DOHH2 (cell line): ENCODE measurements at regions not wholly inside any gene's neighbourhood (a gene's known extent, or its start where the extent isn't known, plus 50 kb on each side); places are given as distances from the start of the nearest gene placed in this dataset.
A peak's percentile ranks its signal among the peaks of the same experiment; 100 is the strongest.

ENCODE experiments used
- H3F3A ChIP-seq: fragments of 200-600 bp; sonication (generic), shearing (Covaris generic); 2 replicates; pipeline ENCODE4 v1.6.0; 2016; ENCODE audit warnings: antibody characterized with exemption, mild to moderate bottlenecking; ENCODE audit not compliant: control insufficient read depth, insufficient read depth
- H3K27ac ChIP-seq: fragments of 200-600 bp; sonication (generic); 2 replicates; pipeline ENCODE4 v1.5.1; 2014; ENCODE audit warnings: low read depth, mild to moderate bottlenecking, low read length, moderate library complexity
- H3K27me3 ChIP-seq: fragments of 200-600 bp; sonication (generic); 2 replicates; pipeline ENCODE4 v1.6.1; 2014; ENCODE audit warnings: mild to moderate bottlenecking, low read length, mixed read lengths; ENCODE audit not compliant: control insufficient read depth
- H3K36me3 ChIP-seq: fragments of 200-600 bp; sonication (generic); 2 replicates; pipeline ENCODE4 v1.6.1; 2014; ENCODE audit warnings: mild to moderate bottlenecking, low read length, moderate library complexity, mixed read lengths; ENCODE audit not compliant: control insufficient read depth
- H3K4me1 ChIP-seq: fragments of 200-600 bp; sonication (generic); 2 replicates; pipeline ENCODE4 v1.6.1; 2014; ENCODE audit warnings: mild to moderate bottlenecking, low read length, mixed read lengths; ENCODE audit not compliant: control insufficient read depth
- H3K4me2 ChIP-seq: fragments of 200-600 bp; sonication (generic); 2 replicates; pipeline ENCODE4 v1.6.0; 2014; ENCODE audit warnings: mild to moderate bottlenecking, low read length, moderate library complexity
- H3K4me3 ChIP-seq: fragments of 200-600 bp; sonication (generic); 2 replicates; pipeline ENCODE4 v1.5.1; 2014; ENCODE audit warnings: mild to moderate bottlenecking, low read length, mixed read lengths
- H3K79me2 ChIP-seq: fragments of 200-600 bp; sonication (generic); 2 replicates; pipeline ENCODE4 v1.6.1; 2014; ENCODE audit warnings: mild to moderate bottlenecking, low read length, mixed read lengths; ENCODE audit not compliant: control insufficient read depth
- H3K9me2 ChIP-seq: fragments of 200-600 bp; sonication (generic); replicated peaks from 2 replicates; pipeline ENCODE4 v1.6.1; 2014; ENCODE audit warnings: mild to moderate bottlenecking, low read length, mixed read lengths; ENCODE audit not compliant: control insufficient read depth
- H3K9me3 ChIP-seq: fragments of 200-600 bp; sonication (generic); 2 replicates; pipeline ENCODE4 v1.6.1; 2014; ENCODE audit warnings: antibody characterized with exemption, low read length, mixed read lengths; ENCODE audit not compliant: control insufficient read depth, insufficient read depth
- H4K20me1 ChIP-seq: fragments of 200-600 bp; sonication (generic); 2 replicates; pipeline ENCODE4 v1.6.0; 2014; ENCODE audit warnings: low read depth, mild to moderate bottlenecking, antibody characterized with exemption, low read length, moderate library complexity; ENCODE audit not compliant: control insufficient read depth, insufficient read depth
- EZH2phosphoT487 ChIP-seq: fragments of 200-600 bp; sonication (generic); IDR thresholded peaks from 2 replicates; pipeline ENCODE4 v1.6.1; 2017; ENCODE audit warnings: borderline replicate concordance, mild to moderate bottlenecking, antibody characterized with exemption, low read length, moderate library complexity, mixed read lengths
- TF ChIP-seq, protein P1 (sequence below): fragments of 200-600 bp; sonication (generic); IDR thresholded peaks from one replicate; pipeline ENCODE4 v1.5.1; 2014; ENCODE audit warnings: antibody characterized with exemption, mild to moderate bottlenecking, low read depth, low read length; ENCODE audit not compliant: poor library complexity, severe bottlenecking

DNA sequence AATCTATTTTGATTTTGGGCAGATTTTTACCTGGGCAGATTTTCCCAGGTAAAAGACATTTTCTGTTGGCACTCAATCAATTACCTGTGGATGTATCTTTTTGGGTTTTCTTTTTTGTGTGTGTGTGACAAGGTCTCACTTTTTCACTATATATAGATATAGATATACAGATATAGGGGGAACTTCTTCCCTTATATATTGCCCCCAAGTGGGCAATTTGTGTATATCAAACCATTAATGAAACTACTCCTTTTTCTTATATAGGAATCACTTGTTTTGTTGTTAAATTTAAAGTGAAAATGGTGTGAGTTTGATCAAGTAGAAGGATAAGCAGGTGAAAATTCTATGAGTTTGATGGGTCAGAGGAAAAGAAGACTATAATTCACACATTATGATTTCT is 1054.9 kb downstream of the NLGN4Y start:
- H3F3A ChIP-seq = no peaks in the 10 kb centered on the region
- H3K36me3 ChIP-seq = no peaks in the 10 kb centered on the region
- no peaks in the 10 kb centered on the region for H3K79me2 ChIP-seq
- no peaks in the 10 kb centered on the region for H3K4me1 ChIP-seq
- no peak overlapping the region for H3K4me2 ChIP-seq
- TF ChIP-seq, protein P1, sequence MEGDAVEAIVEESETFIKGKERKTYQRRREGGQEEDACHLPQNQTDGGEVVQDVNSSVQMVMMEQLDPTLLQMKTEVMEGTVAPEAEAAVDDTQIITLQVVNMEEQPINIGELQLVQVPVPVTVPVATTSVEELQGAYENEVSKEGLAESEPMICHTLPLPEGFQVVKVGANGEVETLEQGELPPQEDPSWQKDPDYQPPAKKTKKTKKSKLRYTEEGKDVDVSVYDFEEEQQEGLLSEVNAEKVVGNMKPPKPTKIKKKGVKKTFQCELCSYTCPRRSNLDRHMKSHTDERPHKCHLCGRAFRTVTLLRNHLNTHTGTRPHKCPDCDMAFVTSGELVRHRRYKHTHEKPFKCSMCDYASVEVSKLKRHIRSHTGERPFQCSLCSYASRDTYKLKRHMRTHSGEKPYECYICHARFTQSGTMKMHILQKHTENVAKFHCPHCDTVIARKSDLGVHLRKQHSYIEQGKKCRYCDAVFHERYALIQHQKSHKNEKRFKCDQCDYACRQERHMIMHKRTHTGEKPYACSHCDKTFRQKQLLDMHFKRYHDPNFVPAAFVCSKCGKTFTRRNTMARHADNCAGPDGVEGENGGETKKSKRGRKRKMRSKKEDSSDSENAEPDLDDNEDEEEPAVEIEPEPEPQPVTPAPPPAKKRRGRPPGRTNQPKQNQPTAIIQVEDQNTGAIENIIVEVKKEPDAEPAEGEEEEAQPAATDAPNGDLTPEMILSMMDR = peak; percentile 19
- no peak for TF ChIP-seq EZH2phosphoT487
- H3K27ac ChIP-seq = no peak overlapping the region
- H3K4me3 ChIP-seq = no peak overlapping the region
- H3K27me3 ChIP-seq = no peaks in the 10 kb centered on the region
- H3K9me2 ChIP-seq = no peaks in the 10 kb centered on the region
- H3K9me3 ChIP-seq = no peaks in the 10 kb centered on the region
- H4K20me1 ChIP-seq = no peaks in the 10 kb centered on the region

DNA sequence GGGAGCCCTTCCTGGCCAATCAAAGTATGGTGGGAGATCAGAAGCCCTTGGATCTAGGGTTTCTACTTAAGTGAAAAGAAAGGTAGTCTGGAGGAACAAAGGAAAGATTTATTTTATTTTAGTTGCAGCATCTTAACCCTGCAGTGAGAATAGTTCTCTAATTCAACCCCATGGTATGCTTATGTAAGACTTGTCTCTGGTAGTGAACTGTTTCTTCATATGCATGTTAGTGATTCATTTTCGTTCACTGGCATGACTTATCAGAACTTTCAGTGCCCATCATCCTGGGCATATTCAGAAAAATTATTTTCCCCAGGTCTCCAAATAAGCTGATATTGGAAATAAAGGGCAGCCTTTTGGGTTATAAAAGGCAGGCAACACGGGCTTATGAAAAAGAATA is 1058.8 kb downstream of the NLGN4Y start:
- no peak overlapping the region for H3K4me3 ChIP-seq
- no peaks in the 10 kb centered on the region for H3K9me3 ChIP-seq
- H3K79me2 ChIP-seq = no peaks in the 10 kb centered on the region
- H3K27me3 ChIP-seq = no peaks in the 10 kb centered on the region
- no peak overlapping the region for H3K27ac ChIP-seq
- no peaks in the 10 kb centered on the region for H3K9me2 ChIP-seq
- no peaks in the 10 kb centered on the region for H3K4me1 ChIP-seq
- no peak overlapping the region for H3K4me2 ChIP-seq
- H3K36me3 ChIP-seq = no peaks in the 10 kb centered on the region
- no peaks in the 10 kb centered on the region for H3F3A ChIP-seq
- TF ChIP-seq, protein P1 = no peak
- TF ChIP-seq EZH2phosphoT487 = no peak
- no peaks in the 10 kb centered on the region for H4K20me1 ChIP-seq

DNA sequence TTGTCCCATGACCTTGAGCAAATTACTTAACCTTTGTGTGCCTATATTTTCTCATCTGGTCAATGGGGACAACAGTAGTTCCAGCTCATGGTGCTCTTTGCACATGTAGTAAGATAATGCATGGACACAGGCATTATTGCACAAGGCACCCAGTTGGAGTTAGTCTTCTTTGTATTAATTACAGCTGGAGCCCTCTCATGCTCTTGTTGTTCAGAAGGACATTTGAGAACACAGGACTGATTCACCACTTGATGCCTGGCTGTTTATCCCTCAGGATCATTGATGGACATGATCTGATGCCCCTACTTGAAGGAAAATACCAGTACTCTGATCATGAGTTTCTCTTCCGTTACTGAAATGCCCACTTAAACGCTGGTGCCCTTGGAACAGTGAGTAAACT is 1068.6 kb downstream of the NLGN4Y start:
- no peak overlapping the region for H3K4me2 ChIP-seq
- TF ChIP-seq EZH2phosphoT487 = no peak
- TF ChIP-seq, protein P1 = no peak
- no peak overlapping the region for H3K4me3 ChIP-seq

More for the DNA sequence above, 1068.6 kb downstream of the NLGN4Y start:
- no peaks in the 10 kb centered on the region for H3K79me2 ChIP-seq
- no peaks in the 10 kb centered on the region for H3K36me3 ChIP-seq
- H3K9me2 ChIP-seq = no peaks in the 10 kb centered on the region
- H3K27ac ChIP-seq = no peak overlapping the region
- H3F3A ChIP-seq = no peaks in the 10 kb centered on the region
- no peaks in the 10 kb centered on the region for H3K27me3 ChIP-seq
- no peaks in the 10 kb centered on the region for H4K20me1 ChIP-seq
- H3K9me3 ChIP-seq = no peaks in the 10 kb centered on the region
- H3K4me1 ChIP-seq = no peaks in the 10 kb centered on the region
